GM21367 (cell line): ENCODE measurements at regions not wholly inside any gene's neighbourhood (a gene's known extent, or its start where the extent isn't known, plus 50 kb on each side); places are given as distances from the start of the nearest gene placed in this dataset.

Experiments
- ATAC-seq: cut with Tn5 transposase; IDR thresholded peaks from one replicate; pipeline ENCODE4 v1.9.1; 2021; ENCODE audit not compliant: unreplicated experiment

DNA sequence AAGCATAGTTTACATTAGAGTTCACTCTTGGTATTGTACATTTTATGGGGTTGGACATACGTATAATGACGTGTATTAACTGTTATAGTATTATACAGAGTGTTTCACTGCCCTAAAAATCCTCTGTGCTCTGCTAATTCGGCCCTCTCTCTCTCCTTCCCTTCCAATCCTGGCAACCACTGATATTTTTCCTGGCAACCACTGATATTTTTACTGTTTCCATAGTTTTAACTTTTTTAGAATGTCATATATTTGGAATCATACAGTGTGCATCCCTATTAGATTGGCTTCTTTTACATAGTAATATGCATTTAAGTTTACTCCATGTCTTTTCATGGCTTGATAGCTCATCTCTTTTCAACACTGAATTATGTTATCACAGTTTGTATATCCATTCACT lies 526.7 kb downstream of the RIT2 start:
- no peak for ATAC-seq

DNA sequence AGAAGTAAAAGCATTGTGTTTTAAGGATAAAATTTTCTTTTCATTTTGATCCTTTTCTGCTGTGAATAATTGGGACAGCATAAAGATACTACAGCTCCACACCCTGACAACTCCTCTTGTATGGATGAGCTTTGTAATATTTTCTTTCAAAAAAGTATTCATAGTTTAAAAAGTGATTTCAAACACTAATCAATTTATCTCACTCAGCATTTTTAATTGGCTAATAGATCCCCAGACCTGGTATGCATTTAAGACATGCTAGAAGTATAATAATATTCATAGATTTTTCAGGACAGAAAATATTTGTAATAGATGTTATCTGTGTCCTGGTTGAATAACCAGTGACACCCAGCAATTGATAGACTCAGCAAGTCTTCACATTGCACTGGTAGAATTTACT lies 510.7 kb downstream of the RIT2 start:
- no peak for ATAC-seq

DNA sequence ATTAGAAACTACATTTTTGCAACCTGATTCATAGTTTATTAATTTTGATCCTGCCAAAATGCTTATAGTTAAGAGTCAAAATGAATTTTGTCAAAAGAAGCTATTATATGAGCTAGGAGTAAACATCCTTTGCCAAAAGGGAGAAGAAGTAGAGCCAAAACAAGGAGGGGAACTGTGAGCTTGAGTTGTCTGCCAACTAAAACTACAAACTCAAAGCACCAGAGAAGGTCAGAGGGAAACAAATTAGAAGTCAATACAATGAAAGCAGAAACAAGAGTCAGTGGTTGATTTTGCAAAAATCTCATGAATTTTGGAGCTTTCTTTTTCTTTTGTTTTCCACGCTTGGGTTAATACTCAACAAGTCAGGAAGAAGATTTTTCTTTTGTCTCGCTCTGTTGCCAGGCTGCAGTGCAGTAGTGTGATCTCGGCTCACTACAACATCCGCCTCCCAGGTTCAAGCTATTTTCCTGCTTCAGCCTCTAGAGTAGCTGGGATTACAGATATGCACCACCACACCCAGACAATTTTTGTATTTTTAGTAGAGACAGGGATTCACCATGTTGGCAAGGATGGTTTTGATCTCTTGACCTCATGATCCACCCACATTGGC lies 508.5 kb downstream of the RIT2 start:
- no peak for ATAC-seq

DNA sequence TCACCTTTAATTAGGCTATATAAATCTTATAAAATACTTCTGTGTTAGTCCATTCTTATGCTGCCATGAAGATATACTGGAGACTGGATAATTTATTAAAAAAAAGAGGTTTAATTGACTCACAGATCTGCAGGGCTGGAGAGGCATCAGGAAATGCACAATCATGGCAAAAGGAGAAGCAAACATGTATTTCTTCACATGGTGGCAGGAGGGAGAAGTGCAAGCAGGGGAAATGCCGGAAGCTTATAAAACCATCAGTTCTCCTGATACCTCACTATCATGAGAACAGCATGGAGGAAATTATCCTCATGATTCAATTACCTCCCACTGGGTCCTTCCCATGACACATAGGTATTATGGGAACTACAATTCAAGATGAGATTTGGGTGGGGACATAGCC lies 504.4 kb downstream of the RIT2 start:
- ATAC-seq, result no peak

DNA sequence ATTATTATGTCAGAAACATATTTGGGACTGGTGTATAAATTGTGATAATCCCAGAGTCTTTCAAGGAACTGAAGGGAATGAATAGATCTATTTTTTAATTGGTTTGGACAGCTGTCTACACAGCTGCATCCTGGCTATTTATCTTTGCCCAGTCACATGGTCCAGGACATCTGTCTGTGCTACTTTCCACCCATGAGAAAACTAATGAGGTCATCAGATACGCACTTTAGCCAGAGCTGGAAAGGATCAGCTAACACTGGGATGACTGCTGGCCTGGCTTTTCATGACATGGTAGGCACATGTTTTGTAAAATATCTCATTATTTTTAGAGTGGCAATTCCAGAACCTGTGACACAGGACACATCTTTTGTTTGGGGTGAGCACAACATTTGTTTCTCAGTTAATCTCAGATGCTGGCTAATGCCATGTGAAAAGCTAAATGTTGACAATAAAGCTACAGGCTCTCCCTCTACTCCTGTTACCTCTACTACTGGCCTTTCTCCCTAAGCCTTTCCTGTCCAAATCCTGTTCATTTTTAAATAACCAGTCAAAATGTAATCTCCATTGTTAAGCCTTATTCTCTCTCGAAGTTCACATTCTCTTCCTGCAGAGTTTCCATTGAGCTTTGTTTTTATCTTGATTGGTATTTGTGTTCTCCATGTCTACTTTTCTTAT lies 500.7 kb downstream of the RIT2 start:
- no peak for ATAC-seq

DNA sequence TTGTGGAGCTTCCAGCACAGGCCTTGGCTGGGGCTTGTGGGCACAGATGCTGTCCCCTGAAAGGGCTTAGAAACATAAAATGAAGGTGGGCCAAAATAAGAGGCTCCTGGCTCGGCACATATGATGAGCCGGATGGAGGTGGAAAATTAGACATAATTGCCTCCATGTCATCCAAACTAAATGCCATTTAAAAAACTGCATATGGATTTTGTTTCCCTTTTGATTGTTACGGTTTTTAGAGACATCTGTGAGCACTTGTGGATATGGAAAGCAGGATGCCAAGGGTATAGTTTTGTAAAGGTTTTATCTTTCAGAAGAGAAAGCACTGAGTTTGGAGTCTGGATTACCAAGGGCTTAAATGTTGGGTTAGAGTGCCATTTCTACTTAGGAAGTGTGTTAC lies 498.3 kb downstream of the RIT2 start:
- ATAC-seq, result no peak

DNA sequence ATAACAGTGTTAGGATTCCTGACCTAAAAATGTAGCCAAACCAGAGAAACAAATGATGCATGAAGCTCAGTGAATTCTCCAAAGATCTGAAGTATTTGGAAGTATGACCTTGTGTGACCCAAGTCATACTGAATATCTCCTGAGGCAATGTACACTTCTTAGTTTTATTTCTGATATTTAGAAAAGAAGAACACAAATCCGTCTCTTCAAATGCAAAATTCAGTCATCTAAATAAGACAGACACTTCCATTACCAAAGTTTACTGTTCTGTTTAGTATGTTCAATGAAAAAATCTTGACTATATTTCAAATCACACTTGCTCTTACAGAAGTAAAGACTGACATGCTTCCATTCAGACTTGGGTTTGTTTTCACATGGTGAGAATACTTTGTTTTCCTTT lies 495.7 kb downstream of the RIT2 start:
- no peak for ATAC-seq

DNA sequence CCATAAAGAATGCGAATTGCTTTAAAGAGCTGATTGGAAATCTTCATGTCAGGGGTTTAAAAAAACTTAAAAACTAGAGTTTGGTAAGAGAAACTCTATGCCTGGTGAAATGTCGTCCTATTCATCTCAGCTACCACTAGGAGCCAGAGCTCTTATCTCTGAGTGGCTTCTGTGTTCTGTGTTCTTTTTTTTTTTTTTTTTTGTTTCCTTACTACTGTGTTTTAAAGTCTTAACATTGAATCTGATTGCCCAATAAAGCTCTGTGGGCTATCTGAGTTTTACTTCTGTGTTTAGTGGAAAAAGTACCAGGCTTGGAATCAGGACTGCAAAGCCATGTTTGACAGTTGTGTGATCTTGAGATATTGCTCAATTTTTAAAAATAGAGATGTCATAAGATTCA lies 494.8 kb downstream of the RIT2 start:
- no peak for ATAC-seq

DNA sequence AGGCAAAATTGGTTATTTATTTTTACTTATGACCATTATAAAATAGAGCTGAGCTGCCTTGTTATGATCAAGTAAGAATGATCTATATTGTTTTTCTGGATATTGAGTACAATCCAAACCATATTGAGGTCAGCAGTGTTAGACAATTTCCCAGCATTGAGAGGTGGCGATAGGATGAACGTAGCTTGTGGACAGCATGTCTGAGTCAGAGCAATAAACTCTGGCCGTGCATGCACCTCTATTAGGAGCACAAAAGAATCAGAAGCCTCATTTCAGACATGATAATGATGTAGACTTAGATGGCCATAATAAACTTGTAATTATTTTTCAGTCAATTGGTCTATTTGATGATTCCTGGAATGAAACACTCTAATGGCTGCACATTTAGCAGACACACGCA lies 491.6 kb downstream of the RIT2 start:
- no peak for ATAC-seq

DNA sequence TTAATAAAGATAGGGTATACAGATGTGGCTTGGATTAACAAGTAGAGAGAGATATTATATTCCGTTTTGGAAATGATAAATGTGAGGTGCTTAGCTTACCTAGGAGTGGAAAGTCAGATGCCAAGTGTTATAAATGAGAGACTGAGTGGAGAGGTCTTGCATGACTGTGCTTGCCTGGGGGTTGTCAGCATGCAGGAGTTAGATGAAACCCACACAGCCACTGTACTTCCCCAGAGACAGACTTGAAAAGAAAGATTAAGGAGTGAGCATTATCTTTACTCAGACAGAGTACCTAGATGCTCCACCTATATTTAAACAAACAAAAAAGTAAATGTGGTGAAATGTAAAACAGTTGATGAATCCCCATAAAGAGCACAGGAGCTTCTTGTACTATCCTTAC lies 482.7 kb downstream of the RIT2 start:
- ATAC-seq, result no peak

DNA sequence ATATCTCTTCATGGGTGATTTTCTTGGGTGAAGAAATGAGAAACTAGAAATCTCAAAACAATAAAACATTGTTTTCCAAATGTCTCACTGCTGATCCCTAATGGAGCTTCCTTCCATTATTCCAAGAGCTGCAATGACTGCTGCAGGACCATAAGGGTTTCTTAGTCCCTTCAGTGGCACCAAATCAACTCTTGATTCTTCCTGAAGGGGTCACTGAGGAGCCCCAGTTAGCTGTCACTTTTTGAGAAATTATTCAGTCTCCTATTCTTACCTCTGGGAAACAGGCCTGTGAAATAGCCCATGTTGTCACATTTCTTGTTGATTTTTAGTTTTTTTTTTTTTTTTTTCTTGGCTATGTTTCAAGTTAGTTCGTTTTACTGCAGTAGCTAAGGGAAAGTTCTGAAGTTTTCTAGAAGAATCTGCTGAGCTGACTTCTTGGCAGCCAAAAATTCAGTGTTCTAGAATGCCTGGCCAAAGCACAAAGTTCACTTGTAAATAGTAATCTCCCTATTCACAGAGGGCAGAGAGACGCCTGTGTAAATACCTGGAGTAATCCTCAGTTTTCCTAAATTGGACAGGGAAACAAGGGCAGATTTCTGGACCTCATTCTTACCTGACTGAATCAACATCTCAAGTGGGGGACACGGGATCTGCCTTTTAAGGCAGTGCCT lies 480.0 kb downstream of the RIT2 start:
- no peak for ATAC-seq

DNA sequence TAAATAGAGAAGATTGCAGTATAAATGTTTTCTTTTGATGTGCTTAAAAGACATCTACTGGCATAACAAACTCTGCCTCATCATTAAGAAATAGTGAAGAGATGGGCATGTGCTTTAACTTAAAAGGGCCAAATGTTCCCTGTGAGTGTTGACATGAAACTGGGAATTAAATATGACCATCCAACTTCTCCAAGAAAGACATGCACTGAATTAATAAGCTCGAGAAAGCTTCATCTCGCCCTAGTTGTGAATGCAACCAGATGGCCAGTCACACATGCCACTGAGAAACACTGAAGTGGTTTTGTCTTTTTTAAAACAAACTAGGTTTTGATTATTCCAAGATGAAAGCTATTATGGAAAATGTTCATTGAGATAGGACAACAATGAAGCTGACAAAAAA lies 479.2 kb downstream of the RIT2 start:
- no peak for ATAC-seq

DNA sequence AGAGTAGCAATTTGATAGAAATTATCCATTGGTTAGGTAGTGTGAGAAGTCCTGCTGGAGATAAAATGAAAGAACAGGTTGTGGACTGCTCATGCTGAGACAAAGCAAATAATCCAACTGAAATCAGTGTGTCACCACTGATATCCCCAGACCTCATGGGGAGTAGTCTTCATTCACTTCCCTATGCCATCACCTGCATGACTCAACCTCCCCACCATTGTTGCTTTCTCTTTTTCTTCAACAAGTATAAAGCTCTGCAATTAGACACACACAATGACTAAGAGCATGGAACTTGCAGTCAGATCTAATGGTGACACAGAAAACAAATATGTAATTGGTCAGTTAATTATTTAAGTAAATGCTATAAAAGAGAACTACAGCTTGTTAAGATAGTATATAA lies 475.3 kb downstream of the RIT2 start:
- no peak for ATAC-seq

DNA sequence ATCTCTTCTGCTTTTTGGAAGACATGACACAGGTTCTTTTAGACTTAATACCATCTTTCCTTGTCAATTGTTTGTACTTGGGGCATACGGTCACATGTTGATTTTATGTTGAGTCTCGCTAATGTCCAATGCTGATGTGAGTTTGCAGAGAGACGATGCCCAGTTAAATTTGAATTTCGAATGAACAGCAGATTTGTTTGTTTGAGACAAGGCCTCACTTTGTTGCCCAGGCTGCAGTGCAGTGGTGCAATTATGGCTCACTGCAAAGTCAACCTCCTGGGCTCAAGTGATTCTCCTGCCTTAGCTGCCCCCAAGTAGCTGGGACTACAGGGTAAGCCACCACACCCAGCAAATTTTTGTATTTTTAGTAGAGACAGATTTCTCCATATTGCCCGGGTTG lies 473.5 kb downstream of the RIT2 start:
- no peak for ATAC-seq

DNA sequence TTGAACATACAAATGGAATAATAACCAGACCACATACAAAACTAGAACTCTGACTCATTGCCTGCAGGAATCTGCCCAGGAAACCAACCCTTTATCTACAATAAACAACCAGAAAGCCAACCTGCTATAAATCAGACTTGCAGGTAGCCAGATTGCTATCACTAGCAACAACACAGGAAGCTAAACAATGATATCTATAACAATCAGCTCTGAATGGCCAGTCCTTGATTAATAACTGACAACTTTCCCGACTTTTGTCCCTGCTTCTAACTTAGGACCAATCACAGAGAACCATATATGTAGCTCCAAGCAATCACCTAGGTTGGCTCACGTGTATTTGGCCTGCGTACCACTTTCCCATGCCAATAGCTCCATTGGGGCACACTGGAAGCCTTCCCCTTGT lies 470.8 kb downstream of the RIT2 start:
- ATAC-seq, result no peak

DNA sequence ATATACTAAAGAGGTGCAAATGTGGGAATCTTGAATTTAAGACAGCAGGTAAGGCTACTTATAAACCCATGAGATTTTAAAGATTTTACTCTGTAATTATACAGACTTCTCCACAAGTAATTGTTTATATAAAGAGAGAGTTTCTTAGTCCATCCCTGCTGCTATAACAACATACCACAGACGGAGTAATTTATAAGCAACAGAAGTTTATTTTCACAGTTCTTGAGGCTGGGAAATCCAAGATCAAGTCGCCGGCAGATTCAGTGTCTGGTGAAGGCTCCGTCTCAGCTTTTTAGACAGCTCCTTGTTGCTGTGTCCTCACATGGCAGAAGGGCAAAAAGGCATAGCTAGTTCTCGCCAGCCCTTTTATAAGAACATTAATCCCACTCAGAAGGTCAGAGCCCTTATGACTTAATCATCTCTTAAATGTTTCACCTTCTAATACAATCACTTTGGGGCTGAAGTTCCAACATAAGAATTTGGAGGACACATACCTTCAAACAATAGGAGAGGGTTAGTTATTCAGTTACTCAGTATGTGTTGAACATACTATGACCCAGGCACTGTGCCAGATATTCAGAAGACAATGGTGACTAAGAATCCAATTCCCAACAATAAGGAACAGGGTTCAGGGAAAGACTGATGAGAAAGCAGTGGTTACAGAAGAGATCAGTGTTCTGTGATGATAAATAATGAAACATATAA lies 466.0 kb downstream of the RIT2 start:
- ATAC-seq, result no peak

DNA sequence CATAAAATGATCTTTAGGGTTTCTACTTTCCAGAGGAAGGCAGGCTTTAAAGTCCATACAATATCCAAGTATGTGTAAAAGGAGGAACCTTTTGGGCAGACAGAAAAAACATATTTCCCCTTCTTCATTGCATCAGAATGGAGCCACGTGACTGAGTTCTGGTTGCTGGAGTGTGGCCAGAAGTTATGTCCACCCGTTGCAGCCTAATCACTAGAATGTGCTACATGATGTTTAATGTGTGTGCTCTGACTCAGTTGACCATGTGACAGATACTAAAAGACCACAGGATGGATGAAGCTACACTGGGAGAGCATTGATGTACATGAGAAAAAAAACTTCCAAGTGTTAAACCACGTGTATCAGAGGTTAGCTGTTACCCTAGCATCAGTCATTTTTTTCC lies 460.9 kb downstream of the RIT2 start:
- no peak for ATAC-seq

DNA sequence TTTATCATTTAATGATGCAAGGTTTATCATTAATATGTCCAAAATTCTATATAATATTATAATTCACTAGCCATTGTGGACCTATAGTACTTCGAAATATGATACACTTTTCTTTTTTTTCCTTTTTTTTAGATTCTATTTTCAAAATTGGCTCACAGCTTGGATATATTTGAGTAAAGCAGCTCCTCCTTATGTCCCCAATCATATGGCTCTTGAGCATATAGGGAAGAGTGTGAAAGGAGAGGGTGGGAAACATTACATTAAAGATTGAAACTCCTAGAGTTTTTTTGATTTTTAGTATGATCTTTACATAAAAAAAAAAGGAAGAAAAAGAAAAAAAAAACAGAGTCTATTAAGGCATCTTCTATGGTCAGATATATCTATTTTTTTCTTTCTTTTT lies 457.9 kb downstream of the RIT2 start:
- no peak for ATAC-seq

DNA sequence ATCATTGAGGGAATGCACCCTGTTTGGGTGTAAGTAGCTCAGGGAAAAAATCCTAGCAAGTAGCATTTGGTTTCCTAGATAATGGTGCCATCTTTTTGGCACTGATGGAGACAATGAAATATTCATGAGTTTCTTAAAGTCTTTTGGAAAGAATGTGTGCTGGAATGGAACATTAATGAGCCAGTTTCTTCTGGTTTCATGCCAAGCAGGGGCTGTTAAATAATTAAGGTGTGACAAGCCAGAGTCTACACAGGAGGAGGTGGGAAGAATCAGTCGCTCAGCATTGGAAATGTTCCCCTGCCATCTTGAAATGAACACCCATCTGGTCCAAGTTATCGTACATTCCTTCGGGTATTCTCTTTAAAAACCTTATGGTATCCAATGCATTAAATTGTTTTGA lies 457.3 kb downstream of the RIT2 start:
- ATAC-seq, result no peak

DNA sequence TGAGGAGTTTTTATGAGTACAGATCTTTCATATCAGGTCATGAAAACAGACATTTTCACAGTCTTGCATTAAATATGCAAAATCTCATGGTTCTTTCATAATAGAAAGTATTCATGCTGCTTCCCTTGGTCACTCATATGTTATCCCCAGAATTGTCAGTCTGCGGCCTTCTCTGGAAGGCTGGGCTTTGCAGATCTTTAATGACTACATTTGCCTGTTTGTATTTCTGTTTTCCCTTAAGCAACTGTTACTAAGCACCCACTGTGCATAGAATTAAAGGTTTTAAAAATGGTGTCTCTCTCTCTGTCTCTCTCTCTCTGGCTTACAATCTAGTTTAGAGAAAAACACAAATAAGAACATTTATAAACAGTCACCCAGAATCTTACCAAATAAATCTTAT lies 456.3 kb downstream of the RIT2 start:
- no peak for ATAC-seq

DNA sequence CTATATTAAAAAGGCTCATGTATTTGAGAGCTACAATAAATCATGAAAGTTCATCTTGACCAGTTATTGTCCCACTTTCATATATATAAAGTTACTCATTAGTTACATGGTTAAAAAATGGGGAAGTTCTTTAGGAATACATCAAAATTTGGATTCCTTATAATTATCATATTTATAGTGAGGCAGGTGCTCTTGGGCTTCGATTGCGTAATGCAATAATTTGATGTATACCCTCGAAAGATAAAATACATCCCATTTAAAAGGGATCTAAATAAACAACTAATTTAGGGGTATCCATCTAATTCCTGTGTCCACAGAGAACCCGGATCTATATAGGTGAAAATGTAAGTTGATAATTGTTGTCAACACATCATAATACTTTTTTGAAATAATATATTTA lies 444.6 kb downstream of the RIT2 start:
- ATAC-seq, result no peak

DNA sequence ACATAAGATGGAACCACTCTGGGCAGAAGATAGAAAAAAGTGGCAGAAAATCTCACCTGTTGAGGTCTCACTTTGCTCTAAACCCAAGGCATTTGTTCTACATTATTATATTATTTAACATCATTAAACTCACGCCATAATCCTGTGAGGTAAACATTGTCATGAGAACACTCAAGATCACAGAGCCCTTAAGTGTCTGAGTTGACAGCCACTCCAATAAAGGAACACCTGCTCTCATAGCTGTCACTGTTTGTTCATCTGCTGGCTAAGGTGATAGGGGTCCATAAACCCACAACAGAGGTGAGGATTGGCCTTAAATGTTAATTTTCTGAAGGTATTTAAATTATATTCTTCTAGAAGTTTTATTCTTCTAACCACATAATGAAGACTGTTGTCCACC lies 439.7 kb downstream of the RIT2 start:
- ATAC-seq, result no peak
